ENCODE measurements at regions not wholly inside any gene's neighbourhood (a gene's known extent, or its start where the extent isn't known, plus 50 kb on each side); places are given as distances from the start of the nearest gene placed in this dataset.

- TF ChIP-seq CTCF (IDR thresholded peaks at IDR 0.05) (no peak), EZH2 (IDR thresholded peaks at IDR 0.05; ENCODE audit: borderline replicate concordance, insufficient read depth, low read depth, low read length, poor library complexity, severe bottlenecking) (no peak)
Measured at GRCh38 chr4:187811591-187811990, 184.0 kb upstream of the ZFP42 start.

Measured in B cell (primary cell).